SK-N-MC (cell line): ENCODE measurements at regions not wholly inside any gene's neighbourhood (a gene's known extent, or its start where the extent isn't known, plus 50 kb on each side); places are given as distances from the start of the nearest gene placed in this dataset.

ENCODE experiments used
- EZH2 ChIP-seq: fragments of 200-600 bp; sonication (generic); IDR thresholded peaks from one replicate; pipeline ENCODE4 v1.6.1; 2017; ENCODE audit warnings: antibody characterized with exemption
- POLR2AphosphoS5 ChIP-seq: IDR thresholded peaks from 2 replicates; pipeline ENCODE4 v1.6.1; 2012; ENCODE audit warnings: mild to moderate bottlenecking, low read depth, low read length, borderline replicate concordance

DNA sequence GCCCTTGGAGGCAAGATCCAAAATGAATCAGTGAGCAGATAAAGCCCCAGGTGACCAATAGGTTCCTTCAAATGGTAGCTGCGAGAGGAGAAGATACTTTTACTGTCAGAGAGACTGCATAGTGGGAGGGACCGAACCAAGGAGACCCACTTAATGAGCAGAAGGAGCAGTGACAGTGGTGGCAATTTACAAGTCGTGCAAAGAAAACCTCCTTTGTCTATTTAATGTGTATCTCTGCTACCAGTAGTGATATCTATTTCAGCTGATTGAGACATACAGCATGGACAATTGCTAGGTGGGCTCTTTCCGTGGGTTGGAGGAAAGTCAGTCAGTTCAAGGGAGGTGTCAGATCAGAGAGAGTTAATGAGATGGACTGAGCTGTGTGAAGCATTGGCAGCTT lies 480.4 kb downstream of the GATA3 start:
- TF ChIP-seq POLR2AphosphoS5 = no peak
- no peak for TF ChIP-seq EZH2
